DND-41 (cell line): ENCODE measurements at regions not wholly inside any gene's neighbourhood (a gene's known extent, or its start where the extent isn't known, plus 50 kb on each side); places are given as distances from the start of the nearest gene placed in this dataset.

Source experiments
- EZH2 ChIP-seq: IDR thresholded peaks from 3 replicates; pipeline ENCODE4 v1.6.1; 2012; ENCODE audit warnings: borderline replicate concordance, low read depth, mild to moderate bottlenecking, moderate library complexity, low read length, inconsistent platforms; ENCODE audit not compliant: severe bottlenecking
- TF ChIP-seq, protein P1 (sequence below): IDR thresholded peaks from 2 replicates; pipeline ENCODE4 v1.5.1; 2012; ENCODE audit warnings: borderline replicate concordance, low read length, moderate library complexity, mild to moderate bottlenecking; ENCODE audit not compliant: poor library complexity, severe bottlenecking; ENCODE audit errors: extremely low read depth

DNA sequence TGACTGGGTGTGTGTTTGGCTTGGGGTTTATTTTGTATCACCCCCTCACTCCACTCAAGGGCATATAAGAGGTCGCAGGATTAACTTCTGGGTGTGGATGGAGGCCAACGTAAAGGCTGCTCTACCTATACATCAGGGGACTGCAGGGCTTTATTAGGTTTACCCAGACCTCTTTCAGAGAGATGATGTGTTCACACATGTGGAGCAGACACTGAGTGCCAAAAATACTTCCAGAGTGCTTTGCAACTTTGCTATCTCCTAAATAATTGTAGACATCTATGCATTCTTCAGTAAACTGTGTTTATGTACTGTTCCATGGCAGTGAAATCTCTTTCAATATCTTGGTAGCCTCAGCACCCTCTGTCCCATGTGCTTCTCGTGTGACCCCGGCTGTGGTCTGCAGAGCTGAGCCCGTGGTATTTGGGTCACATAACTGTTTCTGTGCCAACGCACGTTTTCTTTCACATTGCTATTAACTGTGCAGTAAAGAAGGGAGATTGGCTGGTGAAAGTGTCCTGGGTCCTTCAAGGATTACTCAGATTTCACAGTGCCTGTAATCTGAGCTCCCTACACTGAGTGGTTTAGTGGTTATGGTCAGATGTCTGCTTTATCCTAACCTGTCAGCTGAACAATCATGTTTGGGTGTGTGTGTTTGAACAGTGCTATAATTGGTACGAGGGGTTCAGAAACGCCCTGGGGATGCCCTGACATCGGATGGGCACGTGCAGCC, 208.1 kb downstream of the VAPA start:
- TF ChIP-seq, protein P1, sequence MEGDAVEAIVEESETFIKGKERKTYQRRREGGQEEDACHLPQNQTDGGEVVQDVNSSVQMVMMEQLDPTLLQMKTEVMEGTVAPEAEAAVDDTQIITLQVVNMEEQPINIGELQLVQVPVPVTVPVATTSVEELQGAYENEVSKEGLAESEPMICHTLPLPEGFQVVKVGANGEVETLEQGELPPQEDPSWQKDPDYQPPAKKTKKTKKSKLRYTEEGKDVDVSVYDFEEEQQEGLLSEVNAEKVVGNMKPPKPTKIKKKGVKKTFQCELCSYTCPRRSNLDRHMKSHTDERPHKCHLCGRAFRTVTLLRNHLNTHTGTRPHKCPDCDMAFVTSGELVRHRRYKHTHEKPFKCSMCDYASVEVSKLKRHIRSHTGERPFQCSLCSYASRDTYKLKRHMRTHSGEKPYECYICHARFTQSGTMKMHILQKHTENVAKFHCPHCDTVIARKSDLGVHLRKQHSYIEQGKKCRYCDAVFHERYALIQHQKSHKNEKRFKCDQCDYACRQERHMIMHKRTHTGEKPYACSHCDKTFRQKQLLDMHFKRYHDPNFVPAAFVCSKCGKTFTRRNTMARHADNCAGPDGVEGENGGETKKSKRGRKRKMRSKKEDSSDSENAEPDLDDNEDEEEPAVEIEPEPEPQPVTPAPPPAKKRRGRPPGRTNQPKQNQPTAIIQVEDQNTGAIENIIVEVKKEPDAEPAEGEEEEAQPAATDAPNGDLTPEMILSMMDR: no peak
- no peak for TF ChIP-seq EZH2
